IMR-90 (cell line): ENCODE measurements at regions not wholly inside any gene's neighbourhood (a gene's known extent, or its start where the extent isn't known, plus 50 kb on each side); places are given as distances from the start of the nearest gene placed in this dataset.

Experiments
- ATAC-seq: fragments of 200-7000 bp; cut with Tn5 transposase; 2 replicates; pipeline ENCODE4 v1.9.1; 2020; ENCODE audit warnings: low read depth, mild to moderate bottlenecking, moderate library complexity
- BruUV-seq: library from RNA; stranded (reverse); fragments of 400-500 nt; replicated peaks from 2 replicates; lab custom pipeline; 2021; lab: Mats Ljungman, UMichigan
- CTCF ChIA-PET: fragments of 300-600 bp; formaldehyde crosslinking; extraction: SDS; loops from one replicate; lab custom pipeline; 2021; ENCODE audit warnings: antibody characterized with exemption; lab: Yijun Ruan, JAX
- POLR2A ChIA-PET: fragments of 300-600 bp; sonication (Branson Sonifier 250); formaldehyde crosslinking; loops from one replicate; lab custom pipeline; 2022; ENCODE audit warnings: antibody characterized with exemption; ENCODE audit not compliant: unreplicated experiment; lab: Charles Lee
- DNase-seq: peaks from one replicate; pipeline ENCODE4 v3.0.0; 2013
- H2AFZ ChIP-seq: replicated peaks from 2 replicates; pipeline ENCODE3; 2013; ENCODE audit warnings: low read length, mild to moderate bottlenecking; ENCODE audit not compliant: poor library complexity
- H2AK5ac ChIP-seq: 2 replicates; pipeline ENCODE4 v1.6.1; 2013; ENCODE audit warnings: low read depth, low read length, inconsistent platforms
- H2AK9ac ChIP-seq: replicated peaks from 2 replicates; pipeline ENCODE3; 2013; ENCODE audit warnings: mild to moderate bottlenecking, low read depth, low read length, moderate library complexity; ENCODE audit not compliant: poor library complexity
- H2BK120ac ChIP-seq: 2 replicates; pipeline ENCODE4 v1.6.1; 2013; ENCODE audit warnings: low read depth, low read length, inconsistent platforms
- H2BK15ac ChIP-seq: 3 replicates; pipeline ENCODE4 v1.6.1; 2013; ENCODE audit warnings: low read depth, low read length, inconsistent platforms
- H2BK20ac ChIP-seq: 2 replicates; pipeline ENCODE4 v1.6.1; 2013; ENCODE audit warnings: low read depth, mild to moderate bottlenecking, inconsistent platforms, low read length, moderate library complexity
- H2BK5ac ChIP-seq: 2 replicates; pipeline ENCODE4 v1.6.1; 2013; ENCODE audit warnings: mild to moderate bottlenecking, low read depth, low read length, inconsistent platforms; ENCODE audit not compliant: poor library complexity, severe bottlenecking
- H3K14ac ChIP-seq: replicated peaks from 2 replicates; pipeline ENCODE4 v1.6.1; 2013; ENCODE audit warnings: low read depth, low read length, inconsistent platforms
- H3K18ac ChIP-seq: 2 replicates; pipeline ENCODE4 v1.6.1; 2013; ENCODE audit warnings: low read depth, low read length, control low read depth
- H3K23ac ChIP-seq: 2 replicates; pipeline ENCODE4 v1.6.1; 2013; ENCODE audit warnings: low read depth, low read length, inconsistent platforms
- H3K27ac ChIP-seq: 2 replicates; pipeline ENCODE4 v1.5.1; 2013; ENCODE audit warnings: mild to moderate bottlenecking, control low read depth, low read length; ENCODE audit not compliant: insufficient read depth
- H3K27me3 ChIP-seq: 2 replicates; pipeline ENCODE4 v1.6.1; 2013; ENCODE audit warnings: low read length; ENCODE audit not compliant: control insufficient read depth, insufficient read depth
- H3K36me3 ChIP-seq: 2 replicates; pipeline ENCODE4 v1.6.1; 2013; ENCODE audit warnings: low read length, mixed read lengths; ENCODE audit not compliant: control insufficient read depth, insufficient read depth
- H3K4ac ChIP-seq: 2 replicates; pipeline ENCODE4 v1.6.1; 2013; ENCODE audit warnings: low read depth, low read length, inconsistent platforms
- H3K4me1 ChIP-seq: 2 replicates; pipeline ENCODE4 v1.6.1; 2013; ENCODE audit warnings: low read length, mixed read lengths; ENCODE audit not compliant: control insufficient read depth, insufficient read depth
- H3K4me2 ChIP-seq: 2 replicates; pipeline ENCODE4 v1.6.1; 2013; ENCODE audit warnings: low read depth, mild to moderate bottlenecking, control low read depth, low read length, moderate library complexity
- H3K4me3 ChIP-seq: 2 replicates; pipeline ENCODE4 v1.5.1; 2013; ENCODE audit warnings: low read depth, mild to moderate bottlenecking, control low read depth, low read length, moderate library complexity; ENCODE audit not compliant: insufficient read depth
- H3K56ac ChIP-seq: 2 replicates; pipeline ENCODE4 v1.6.1; 2013; ENCODE audit warnings: low read length, inconsistent platforms; ENCODE audit not compliant: insufficient read depth; ENCODE audit errors: extremely low read depth
- H3K79me1 ChIP-seq, 2 experiments: 2 replicates each; pipeline ENCODE4 v1.6.1; 2013; ENCODE audit warnings: low read length in 2 of 2, inconsistent platforms in 1 of 2, low read depth in 1 of 2
- H3K9ac ChIP-seq: 2 replicates; pipeline ENCODE4 v1.6.1; 2013; ENCODE audit warnings: low read depth, low read length, control low read depth
- H3K9me1 ChIP-seq: 2 replicates; pipeline ENCODE4 v1.6.1; 2013; ENCODE audit warnings: low read length, inconsistent platforms; ENCODE audit not compliant: insufficient read depth
- H3K9me3 ChIP-seq: 2 replicates; pipeline ENCODE4 v1.6.1; 2013; ENCODE audit warnings: low read length; ENCODE audit not compliant: control insufficient read depth, insufficient read depth
- H4K20me1 ChIP-seq: 2 replicates; pipeline ENCODE4 v1.6.1; 2013; ENCODE audit warnings: low read length, inconsistent platforms; ENCODE audit not compliant: insufficient read depth
- H4K5ac ChIP-seq: 2 replicates; pipeline ENCODE4 v1.6.1; 2013; ENCODE audit warnings: mild to moderate bottlenecking, low read depth, low read length, control low read depth
- H4K8ac ChIP-seq, 2 experiments: 2 replicates each; pipeline ENCODE4 v1.6.1; 2013; ENCODE audit warnings: low read depth in 2 of 2, low read length in 2 of 2, control low read depth in 1 of 2, inconsistent platforms in 1 of 2
- H4K91ac ChIP-seq: 2 replicates; pipeline ENCODE4 v1.6.1; 2013; ENCODE audit warnings: low read depth, low read length, inconsistent platforms; ENCODE audit not compliant: insufficient read depth
- CEBPB ChIP-seq: IDR thresholded peaks from 2 replicates; pipeline ENCODE4 v1.6.1; 2012; ENCODE audit warnings: low read depth, low read length, improper control_type of control experiment
- MAZ ChIP-seq: IDR thresholded peaks from 2 replicates; pipeline ENCODE4 v1.6.1; 2012; ENCODE audit warnings: low read depth, mild to moderate bottlenecking, low read length, improper control_type of control experiment, moderate library complexity, borderline replicate concordance
- MXI1 ChIP-seq: IDR thresholded peaks from 2 replicates; pipeline ENCODE4 v1.6.1; 2012; ENCODE audit warnings: low read depth, mild to moderate bottlenecking, low read length, moderate library complexity, borderline replicate concordance
- RFX5 ChIP-seq: IDR thresholded peaks from 2 replicates; pipeline ENCODE4 v1.8.0; 2012; ENCODE audit warnings: low read depth, mild to moderate bottlenecking, low read length, moderate library complexity
- USF2 ChIP-seq: fragments of 150-350 bp; IDR thresholded peaks from 2 replicates; pipeline ENCODE4 v1.6.1; 2017; ENCODE audit warnings: mild to moderate bottlenecking, antibody characterized with exemption, low read length, low read depth
- WGBS, 2 experiments: methylation state at CpG; one replicate each; pipeline versions ENCODE4 v1.1.5 to v1.1.7; 2013; ENCODE audit warnings: missing lambda C conversion rate in 2 of 2; ENCODE audit not compliant: insufficient read length in 1 of 2; ENCODE audit errors: extremely low coverage in 2 of 2; 5-methylcytosine and 5-hydroxymethylcytosine counted together
- dilution Hi-C: fragments of 300-500 bp; cut with HindIII; formaldehyde crosslinking; loops from one replicate; pipeline ENCODE4 v1.14.3; 2018; ENCODE audit warnings: low sequenced_read_pairs; ENCODE audit not compliant: unreplicated experiment
- in situ Hi-C: fragments of 300-500 bp; cut with MboI; formaldehyde crosslinking; loops from 3 replicates; pipeline ENCODE4 v1.14.3; 2019; ENCODE audit warnings: low sequenced_read_pairs, inconsistent platforms, mixed read lengths
- intact Hi-C: fragments of 100-400 bp; cut with micrococcal nuclease; formaldehyde crosslinking; loops from 2 replicates; pipeline ENCODE4 v1.10.0; 2022
- TF ChIP-seq, protein P1 (sequence below): conservative IDR thresholded peaks from 2 replicates; pipeline ENCODE4 v1.5.1; 2012; ENCODE audit warnings: mild to moderate bottlenecking, low read depth, low read length, improper control_type of control experiment

DNA sequence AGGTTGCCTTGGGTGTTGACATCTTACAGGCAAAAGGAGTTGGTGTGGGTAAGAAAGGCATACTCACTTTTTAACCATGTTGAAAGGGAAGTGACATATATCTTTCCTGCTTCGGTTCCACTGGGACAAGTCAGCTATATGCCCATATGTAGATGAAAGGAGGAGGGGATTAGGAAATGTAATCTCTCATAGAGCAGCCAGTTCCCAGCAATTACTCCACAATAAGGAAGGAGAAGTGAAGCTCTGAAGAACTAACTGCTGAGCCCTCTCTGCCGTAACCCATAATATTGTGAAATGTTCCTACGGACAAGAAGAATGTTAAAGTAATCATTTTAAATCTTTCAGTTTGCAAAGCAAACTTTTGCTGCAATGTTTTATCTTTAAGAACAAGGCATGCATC lies 82.2 kb downstream of the EDNRB start:
- Histone ChIP-seq H2BK5ac (peak overlapping the region; percentile 54), H3K36me3 (no peaks in the 10 kb centered on the region), H2BK15ac (peak overlapping the region; percentile 82; the same call in 2 of the 3 replicates), H2BK120ac (peak overlapping the region; percentile 58), H2AK5ac (peak overlapping the region; percentile 82), H3K4me1 (peaks cover 3% of the 10 kb centered on the region; the same call in 1 of the 2 replicates), H3K9me3 (no peaks in the 10 kb centered on the region), H3K4me2 (peak overlapping the region; percentile 3; the same call in 1 of the 2 replicates), H2AK9ac (no peak overlapping the region), H3K27me3 (no peaks in the 10 kb centered on the region), H2AFZ (peak overlapping the region; percentile 14), H3K9me1 (no peaks in the 10 kb centered on the region), H3K23ac (no peak overlapping the region), H3K79me1 (no peaks in the 10 kb centered on the region), H3K4ac (peak overlapping the region; percentile 83; the same call in 1 of the 2 replicates), H4K20me1 (no peaks in the 10 kb centered on the region), H3K27ac (peak overlapping the region; percentile 54; the same call in 1 of the 2 replicates), H2BK20ac (0 out of 2 replicates have a peak overlapping the region, but pooled peaks have one; percentile 27), H4K8ac (peak overlapping the region; percentile 9 to 50; a peak in 1 of 4 replicates), H3K14ac (no peak overlapping the region; the same call in 1 of the 2 replicates), H3K4me3 (no peak overlapping the region), H3K9ac (no peak overlapping the region; the same call in 1 of the 2 replicates), H3K18ac (peak overlapping the region; percentile 87), H4K91ac (peak overlapping the region; percentile 43; the same call in 1 of the 2 replicates), H4K5ac (peak overlapping the region; percentile 8), H3K56ac (no peak overlapping the region)
- in situ Hi-C loops (no loop called here), dilution Hi-C loops (no loop called here), intact Hi-C loops (no loop called here)
- ATAC-seq (peak; percentile 70), DNase-seq (peak; percentile 44)
- WGBS, 2 experiments, result no CpG with 5 or more reads among the region's 3 CpGs
- POLR2A ChIA-PET, result interaction anchor here (0.6 kb wide), 1 partner anchor 625 kb away, joined by 3 read pairs; no protein-coding TSS in a partner anchor
- no TSS peak for BruUV-seq
- CTCF ChIA-PET, result interaction anchor here (0.9 kb wide), 1 partner anchor 83 kb away, joined by 4 read pairs; no protein-coding TSS in a partner anchor
- 0 out of 2 replicates have a peak, but pooled peaks have one; percentile 23 for TF ChIP-seq CEBPB
- no peak for TF ChIP-seq MXI1
- no peak for TF ChIP-seq RFX5
- no peak for TF ChIP-seq MAZ
- TF ChIP-seq USF2, result no peak
- TF ChIP-seq, protein P1, sequence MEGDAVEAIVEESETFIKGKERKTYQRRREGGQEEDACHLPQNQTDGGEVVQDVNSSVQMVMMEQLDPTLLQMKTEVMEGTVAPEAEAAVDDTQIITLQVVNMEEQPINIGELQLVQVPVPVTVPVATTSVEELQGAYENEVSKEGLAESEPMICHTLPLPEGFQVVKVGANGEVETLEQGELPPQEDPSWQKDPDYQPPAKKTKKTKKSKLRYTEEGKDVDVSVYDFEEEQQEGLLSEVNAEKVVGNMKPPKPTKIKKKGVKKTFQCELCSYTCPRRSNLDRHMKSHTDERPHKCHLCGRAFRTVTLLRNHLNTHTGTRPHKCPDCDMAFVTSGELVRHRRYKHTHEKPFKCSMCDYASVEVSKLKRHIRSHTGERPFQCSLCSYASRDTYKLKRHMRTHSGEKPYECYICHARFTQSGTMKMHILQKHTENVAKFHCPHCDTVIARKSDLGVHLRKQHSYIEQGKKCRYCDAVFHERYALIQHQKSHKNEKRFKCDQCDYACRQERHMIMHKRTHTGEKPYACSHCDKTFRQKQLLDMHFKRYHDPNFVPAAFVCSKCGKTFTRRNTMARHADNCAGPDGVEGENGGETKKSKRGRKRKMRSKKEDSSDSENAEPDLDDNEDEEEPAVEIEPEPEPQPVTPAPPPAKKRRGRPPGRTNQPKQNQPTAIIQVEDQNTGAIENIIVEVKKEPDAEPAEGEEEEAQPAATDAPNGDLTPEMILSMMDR, result no peak
